Keratinocyte (primary cell): ENCODE measurements at regions not wholly inside any gene's neighbourhood (a gene's known extent, or its start where the extent isn't known, plus 50 kb on each side); places are given as distances from the start of the nearest gene placed in this dataset.

Experiments used
- EZH2 ChIP-seq: IDR thresholded peaks from one replicate; pipeline ENCODE4 v1.6.1; 2012; ENCODE audit warnings: inconsistent platforms, mild to moderate bottlenecking, low read length, moderate library complexity
- TF ChIP-seq, protein P1 (sequence below), 3 experiments: IDR thresholded peaks in 1 of 3; conservative IDR thresholded peaks in 1 of 3; optimal IDR thresholded peaks in 1 of 3; 2 replicates in 2 of 3; 3 replicates in 1 of 3; pipeline versions ENCODE3 to v1.5.1; 2011; ENCODE audit warnings: low read length in 3 of 3, mild to moderate bottlenecking in 3 of 3, moderate library complexity in 2 of 3, control low read depth in 1 of 3, inconsistent platforms in 1 of 3; ENCODE audit not compliant: insufficient read depth in 2 of 3; ENCODE audit errors: extremely low read depth in 1 of 3

DNA sequence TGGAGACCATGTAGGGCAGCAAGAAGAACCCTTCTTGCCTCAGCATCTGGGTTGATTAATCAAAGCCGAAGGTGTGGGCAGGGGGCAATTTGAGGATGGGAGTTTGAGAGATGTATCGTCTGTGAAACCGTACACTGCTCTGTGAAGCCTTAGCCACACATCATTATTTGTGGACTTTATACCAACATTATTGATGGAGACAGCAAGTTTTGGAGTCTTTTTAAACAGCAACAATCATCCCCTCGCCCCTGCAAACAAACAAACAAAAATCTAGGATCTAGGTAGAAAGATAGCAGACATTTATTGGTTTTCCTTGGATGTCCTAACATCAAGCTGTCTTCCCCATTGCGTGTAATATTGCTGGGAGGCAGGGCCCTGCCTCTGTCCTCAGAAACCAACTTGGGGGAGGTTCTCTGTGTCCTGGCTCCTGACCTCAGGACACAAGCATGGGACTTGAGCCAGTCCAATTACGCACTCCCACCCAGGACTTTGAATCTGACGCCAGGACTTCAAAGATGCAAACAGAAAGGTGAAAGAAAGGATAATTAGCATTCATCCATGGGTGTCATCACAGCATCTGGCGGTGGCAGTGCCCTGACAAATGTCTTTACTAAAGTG lies 61.6 kb upstream of the PLET1 start:
- TF ChIP-seq, protein P1, sequence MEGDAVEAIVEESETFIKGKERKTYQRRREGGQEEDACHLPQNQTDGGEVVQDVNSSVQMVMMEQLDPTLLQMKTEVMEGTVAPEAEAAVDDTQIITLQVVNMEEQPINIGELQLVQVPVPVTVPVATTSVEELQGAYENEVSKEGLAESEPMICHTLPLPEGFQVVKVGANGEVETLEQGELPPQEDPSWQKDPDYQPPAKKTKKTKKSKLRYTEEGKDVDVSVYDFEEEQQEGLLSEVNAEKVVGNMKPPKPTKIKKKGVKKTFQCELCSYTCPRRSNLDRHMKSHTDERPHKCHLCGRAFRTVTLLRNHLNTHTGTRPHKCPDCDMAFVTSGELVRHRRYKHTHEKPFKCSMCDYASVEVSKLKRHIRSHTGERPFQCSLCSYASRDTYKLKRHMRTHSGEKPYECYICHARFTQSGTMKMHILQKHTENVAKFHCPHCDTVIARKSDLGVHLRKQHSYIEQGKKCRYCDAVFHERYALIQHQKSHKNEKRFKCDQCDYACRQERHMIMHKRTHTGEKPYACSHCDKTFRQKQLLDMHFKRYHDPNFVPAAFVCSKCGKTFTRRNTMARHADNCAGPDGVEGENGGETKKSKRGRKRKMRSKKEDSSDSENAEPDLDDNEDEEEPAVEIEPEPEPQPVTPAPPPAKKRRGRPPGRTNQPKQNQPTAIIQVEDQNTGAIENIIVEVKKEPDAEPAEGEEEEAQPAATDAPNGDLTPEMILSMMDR (optimal IDR thresholded peaks at IDR 0.05 in 1 of 3, IDR thresholded peaks at IDR 0.05 in 1 of 3, conservative IDR thresholded peaks at IDR 0.05 in 1 of 3; ENCODE audit: extremely low read depth in 1 of 3, insufficient read depth in 2 of 3, low read length in 3 of 3), result no peak
- TF ChIP-seq EZH2, result no peak
